Activated effector memory CD4-positive, alpha-beta T cell treated with Interleukin-2 at 50 U/mL for 16 hours (primary cell): ENCODE measurements at regions not wholly inside any gene's neighbourhood (a gene's known extent, or its start where the extent isn't known, plus 50 kb on each side); places are given as distances from the start of the nearest gene placed in this dataset.
"Not testable (repeated sequence)": the region's sequence is repeated elsewhere in the genome, so short reads cannot be mapped to it uniquely, and the experiment has no call there.

Source experiments
- DNase-seq: peaks from one replicate; pipeline ENCODE4 v3.0.0-alpha.2; 2020

GRCh38 chr1:148354913-148355308, 128.2 kb downstream of the PPIAL4G start:
- no peak for DNase-seq

DNA sequence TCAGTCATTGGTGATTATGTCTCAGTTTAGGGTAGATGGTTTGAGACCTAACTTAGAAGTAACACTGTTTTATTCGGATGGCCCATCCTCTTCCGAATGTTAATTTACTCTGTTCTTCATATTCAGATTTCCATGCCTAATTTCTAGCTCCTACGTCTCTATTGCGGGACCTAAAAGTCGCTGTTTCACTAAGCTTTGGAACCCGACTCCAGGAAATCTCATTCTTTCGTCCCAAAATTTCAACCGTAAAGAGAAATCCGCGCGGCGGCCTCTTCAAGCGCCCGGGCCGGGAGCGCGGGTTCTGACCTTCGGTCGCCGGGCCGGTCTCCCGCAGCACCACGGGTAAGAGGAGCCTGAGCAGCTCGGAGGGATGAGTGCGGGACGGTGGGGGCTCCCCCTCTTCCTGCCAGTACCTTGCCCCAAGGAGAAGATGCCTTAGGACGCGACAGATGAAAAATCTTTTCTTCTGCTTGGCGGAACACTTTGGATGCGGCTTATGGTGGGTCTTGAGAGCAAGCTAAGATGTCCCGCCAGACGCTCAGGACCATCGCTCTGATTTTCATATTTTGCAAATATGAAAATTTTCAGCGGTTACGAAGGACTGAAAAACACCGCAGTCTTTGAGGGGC, 128.7 kb downstream of the PPIAL4G start:
- DNase-seq, result no peak

GRCh38 chr1:148353461-148354283, 129.4 kb downstream of the PPIAL4G start:
- no peak for DNase-seq

DNA sequence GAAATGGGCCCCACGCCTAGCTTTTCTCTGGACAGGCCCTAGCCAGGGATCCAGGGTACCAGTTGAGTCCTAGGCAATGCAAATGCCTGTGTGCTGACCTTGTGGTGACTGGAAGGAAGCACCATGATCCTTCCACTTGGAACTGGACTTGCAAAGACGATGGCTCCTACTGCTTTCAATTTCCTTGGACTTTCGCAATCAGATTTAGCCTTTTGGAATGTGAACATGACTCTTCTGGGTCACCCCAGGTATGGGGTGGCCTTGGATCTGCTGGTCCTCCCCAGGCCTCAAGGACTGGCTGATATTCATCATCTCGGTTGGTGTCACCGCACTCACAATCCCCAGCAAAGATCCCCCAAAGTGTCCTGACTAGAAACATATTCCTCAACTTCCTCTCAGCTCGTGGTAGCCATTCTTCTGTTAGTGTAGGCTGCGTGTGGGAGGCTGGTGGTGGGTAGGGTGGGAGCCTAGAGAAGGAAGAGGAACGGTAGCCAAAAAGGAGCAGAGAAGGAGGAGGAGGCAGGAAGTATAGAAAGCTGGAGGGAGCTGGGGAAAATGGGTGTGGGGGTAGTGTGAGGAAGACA, 130.5 kb downstream of the PPIAL4G start:
- no peak for DNase-seq

DNA sequence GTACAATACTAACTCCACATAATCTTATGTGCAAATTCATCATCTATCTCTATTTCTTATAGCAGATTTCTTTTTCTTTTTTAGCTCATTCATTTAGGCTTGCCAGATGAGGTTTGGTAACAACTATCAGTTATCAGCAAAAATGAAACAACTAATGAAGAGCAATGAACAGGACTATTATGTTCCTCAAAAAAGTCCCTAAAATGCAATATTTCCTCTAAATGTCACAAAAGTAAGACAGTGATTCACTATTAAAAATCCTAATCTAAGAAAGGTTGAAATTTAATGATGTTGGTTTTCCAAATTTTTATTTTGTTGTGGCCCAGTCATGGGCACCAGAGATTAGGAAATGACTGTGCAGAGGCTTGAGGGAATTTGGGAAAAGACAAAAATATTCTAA, 135.3 kb downstream of the PPIAL4G start:
- no peak for DNase-seq

DNA sequence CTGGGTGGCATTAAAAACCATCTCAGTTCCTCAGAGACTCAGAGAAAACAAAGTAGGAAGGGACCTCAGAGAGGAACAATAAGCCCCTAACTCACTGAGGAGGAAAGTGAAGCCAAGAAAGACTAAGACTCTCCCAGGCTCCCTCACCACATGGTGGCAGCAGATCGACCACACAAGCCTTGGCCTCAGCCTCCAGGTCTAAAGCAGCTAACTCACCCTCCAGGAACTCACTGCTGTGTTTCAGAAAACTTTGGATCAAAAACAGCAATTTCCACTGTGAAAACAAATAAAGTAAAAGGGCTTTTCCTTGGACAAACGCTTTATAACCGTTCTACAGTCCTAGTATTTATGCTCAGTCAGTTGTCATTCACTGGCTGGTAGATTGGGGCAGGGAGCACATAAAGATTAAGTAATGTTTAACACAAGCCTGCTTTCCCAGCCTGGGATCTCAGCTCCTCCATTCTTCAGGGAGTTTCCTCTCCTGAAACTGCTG, 137.4 kb downstream of the PPIAL4G start:
- DNase-seq, result not testable (repeated sequence)

- DNase-seq, result not testable (repeated sequence)
Observed at GRCh38 chr1:148344651-148345050, 138.5 kb downstream of the PPIAL4G start.

- DNase-seq, result not testable (repeated sequence)
Observed at GRCh38 chr1:148341729-148342128, 141.4 kb downstream of the PPIAL4G start.

- DNase-seq, result not testable (repeated sequence)
Observed at GRCh38 chr1:148336121-148336918, 146.8 kb downstream of the PPIAL4G start.

- peak; percentile 68 for DNase-seq
Observed at GRCh38 chr1:148334339-148335130, 148.6 kb downstream of the PPIAL4G start.

DNA sequence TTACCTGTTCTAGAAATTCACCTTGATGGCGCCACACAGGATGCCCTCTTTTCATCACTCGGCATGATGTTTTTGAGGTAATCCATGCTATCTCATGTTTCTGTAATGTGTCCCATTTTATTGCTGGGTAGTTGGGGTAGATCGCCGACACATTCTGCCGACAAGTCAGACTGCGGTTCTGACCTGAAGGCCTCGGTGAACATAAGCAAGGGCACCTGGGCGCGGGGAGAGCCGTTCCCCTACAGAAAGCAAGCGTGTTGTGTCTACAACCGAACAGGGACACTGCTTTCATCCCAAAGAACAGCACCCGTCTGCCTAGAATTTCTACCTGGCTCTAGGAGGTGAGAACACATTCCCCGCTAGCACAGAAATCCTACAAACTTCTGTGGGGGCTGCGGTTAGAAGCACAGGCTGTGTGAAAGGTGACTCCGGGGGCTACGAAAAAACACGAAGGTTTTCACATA, 149.2 kb downstream of the PPIAL4G start:
- DNase-seq, result no peak

DNA sequence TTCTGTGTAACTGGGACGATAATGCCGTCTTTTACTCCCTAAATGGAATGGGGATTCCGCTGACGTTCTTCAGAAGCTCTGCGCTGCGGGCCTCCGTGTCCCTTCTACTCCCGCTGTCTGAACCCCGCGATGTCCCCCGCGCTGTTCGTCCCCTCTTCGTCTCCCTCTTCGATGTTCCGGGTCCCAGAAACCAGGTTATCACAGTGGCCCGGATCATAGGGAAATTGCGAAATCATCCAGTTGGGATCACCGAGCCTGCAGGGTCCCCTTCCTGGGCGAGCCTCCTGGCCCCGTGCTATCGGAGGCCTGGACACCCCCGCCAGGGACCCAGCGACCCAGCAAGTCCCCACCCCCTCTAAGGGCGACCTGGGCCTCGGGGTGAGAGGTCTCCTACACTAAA, 154.2 kb downstream of the PPIAL4G start:
- DNase-seq, result no peak

GRCh38 chr1:148325031-148325430, 158.1 kb downstream of the PPIAL4G start:
- not testable (repeated sequence) for DNase-seq

- DNase-seq, result not testable (repeated sequence)
Observed at GRCh38 chr1:148324465-148324864, 158.6 kb downstream of the PPIAL4G start.

DNA sequence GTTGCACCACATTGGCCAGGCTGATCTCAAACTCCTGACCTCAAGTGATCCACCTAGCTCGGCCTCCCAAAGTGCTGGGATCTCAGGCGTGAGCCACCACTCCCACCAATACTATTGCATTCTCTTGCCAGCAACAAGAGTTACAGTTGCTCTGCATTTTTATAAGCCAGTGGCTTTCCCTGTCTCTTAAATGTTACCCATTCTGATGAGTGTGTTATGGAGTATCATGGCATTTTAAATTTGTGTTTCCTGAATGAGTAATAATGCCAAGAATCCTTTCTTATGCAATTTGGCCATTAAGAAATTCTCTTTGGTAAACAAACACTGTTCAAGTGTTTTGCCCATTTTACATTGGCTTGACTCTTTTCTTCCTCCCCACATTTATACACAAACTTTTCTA, 163.0 kb downstream of the PPIAL4G start:
- DNase-seq, result not testable (repeated sequence)

- DNase-seq, result no peak
Observed at GRCh38 chr1:148318904-148319242, 164.2 kb downstream of the PPIAL4G start.

GRCh38 chr1:148318123-148318903, 164.8 kb downstream of the PPIAL4G start:
- DNase-seq, result peak; percentile 46

DNA sequence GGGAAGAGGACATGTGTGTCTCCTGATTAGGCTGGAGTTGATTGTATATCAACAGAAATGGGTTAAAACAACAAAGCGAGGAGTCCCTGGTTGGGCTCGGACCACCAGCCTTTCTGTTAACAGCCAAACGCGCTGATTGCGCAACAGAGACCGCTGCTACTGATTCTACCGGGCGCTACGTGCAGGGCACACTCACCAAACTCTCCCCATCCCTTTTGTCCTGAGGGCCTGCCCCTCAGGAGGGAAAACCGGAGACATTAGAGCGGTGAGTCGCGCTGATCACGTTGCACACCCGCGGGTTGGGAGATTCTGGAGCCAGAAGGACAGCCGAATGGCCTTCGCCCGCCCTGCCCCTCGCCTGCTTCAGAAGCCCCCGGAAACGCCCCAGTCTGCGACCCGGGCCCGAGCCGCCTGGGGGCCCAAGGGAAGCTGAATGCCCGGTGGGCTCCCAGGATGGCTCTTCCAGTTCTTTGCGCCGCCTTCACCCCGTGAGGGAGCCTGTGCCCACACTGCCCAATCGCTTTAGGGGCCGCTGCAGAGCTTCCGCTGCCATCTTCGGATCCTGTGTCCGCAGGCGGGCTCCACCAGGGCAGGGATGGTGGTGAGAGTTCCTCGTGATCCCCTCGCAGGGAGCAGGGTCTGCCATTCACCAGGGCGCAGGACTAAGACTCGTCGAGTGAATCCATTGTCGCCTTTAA, 165.4 kb upstream of the NBPF11 start:
- DNase-seq, result no peak

- DNase-seq, result no peak
Observed at GRCh38 chr1:148315071-148315811, 163.2 kb upstream of the NBPF11 start.

GRCh38 chr1:148310807-148311206, 158.7 kb upstream of the NBPF11 start:
- DNase-seq, result no peak
